Inflammatory macrophage treated with lipopolysaccharide for 4 hours (primary cell): ENCODE measurements at regions not wholly inside any gene's neighbourhood (a gene's known extent, or its start where the extent isn't known, plus 50 kb on each side); places are given as distances from the start of the nearest gene placed in this dataset.
A peak's percentile ranks its signal among the peaks of the same experiment; 100 is the strongest.

Source experiments
- DNase-seq: peaks from one replicate; pipeline ENCODE4 v3.0.0-alpha.2; 2020

DNA sequence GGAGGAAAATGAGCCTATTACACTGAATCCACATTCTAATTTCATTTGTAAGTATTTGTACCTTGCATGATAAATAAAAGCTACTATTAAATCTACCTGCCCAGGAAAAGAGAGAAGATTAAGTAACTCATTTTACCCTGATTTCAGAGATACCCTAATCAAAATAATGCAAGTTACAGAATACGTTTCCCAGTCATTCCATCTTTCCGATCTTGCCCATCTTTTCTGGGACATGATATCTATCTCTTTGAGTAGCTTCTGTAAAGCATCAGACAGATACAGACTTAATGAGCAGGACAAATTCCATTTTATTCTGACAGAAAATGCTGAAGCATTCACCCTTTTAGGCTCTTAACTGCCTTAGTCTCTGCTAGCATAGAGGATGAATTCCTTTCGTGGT, 56.6 kb downstream of the SPRY2 start:
- DNase-seq, result no peak

- DNase-seq, result no peak
Observed at GRCh38 chr13:80278706-80279105, 62.2 kb downstream of the SPRY2 start.

DNA sequence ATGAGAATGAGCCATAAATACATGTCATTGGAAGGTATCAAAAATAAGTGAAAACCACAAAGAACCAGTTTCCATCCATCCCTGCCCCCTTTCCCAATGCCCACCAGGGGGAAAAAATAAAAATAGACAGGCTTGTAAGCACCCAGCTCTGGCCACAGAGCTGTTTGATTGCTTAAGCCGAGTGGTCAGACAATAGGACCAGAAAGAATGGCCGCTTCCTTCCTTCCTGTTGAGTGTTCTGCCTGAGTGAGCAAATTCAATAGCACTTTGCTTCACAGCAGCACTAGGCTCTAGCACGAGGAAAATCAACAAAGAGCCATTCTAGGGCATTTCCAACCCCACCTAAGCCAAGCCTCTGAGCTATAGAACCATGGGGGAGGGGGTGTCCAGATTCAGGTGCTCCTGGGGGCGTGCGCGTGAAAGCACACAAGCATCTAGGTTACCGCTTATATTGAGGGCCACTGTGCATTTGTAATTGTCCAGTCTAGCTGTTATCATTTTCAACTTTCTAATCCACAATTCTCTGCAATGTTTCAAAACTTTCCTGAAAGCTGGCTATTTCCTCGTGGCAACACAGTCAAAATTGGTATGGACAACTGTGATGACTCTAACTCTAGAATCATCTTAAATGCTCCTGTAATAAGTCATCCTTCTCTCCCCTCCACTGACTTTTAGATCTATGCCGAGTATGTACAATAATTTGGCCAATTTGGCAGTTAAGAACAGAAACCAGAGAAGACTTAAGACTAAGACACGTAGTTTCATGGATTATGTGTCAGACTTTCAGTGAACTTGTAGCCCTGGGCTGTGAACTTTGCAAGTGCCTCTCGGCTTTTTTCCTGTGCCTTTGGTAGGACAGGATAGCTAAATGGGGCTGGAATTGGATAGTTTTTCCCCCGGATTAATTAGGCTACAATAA, 64.3 kb downstream of the SPRY2 start:
- peak; percentile 27 for DNase-seq

GRCh38 chr13:80274643-80275042, 66.3 kb downstream of the SPRY2 start:
- no peak for DNase-seq

DNA sequence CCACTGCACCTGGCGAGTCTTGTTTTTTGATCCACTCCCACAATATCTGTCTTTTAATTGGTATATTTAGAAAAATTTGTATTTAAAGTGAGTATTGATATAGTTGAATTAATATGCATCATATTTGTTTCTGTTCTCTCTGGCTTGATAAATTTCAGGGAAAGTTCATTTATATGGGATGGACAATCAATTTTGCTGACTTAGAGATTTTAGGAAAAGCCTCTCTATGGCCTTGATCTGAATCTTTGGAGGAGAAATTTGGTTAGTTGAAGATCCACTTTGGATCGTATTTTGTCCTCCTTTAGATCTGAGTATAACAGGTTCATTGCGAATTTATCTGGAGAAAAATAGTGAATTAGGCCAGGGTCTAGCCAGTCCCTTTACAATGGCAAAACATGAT, 67.2 kb downstream of the SPRY2 start:
- no peak for DNase-seq

DNA sequence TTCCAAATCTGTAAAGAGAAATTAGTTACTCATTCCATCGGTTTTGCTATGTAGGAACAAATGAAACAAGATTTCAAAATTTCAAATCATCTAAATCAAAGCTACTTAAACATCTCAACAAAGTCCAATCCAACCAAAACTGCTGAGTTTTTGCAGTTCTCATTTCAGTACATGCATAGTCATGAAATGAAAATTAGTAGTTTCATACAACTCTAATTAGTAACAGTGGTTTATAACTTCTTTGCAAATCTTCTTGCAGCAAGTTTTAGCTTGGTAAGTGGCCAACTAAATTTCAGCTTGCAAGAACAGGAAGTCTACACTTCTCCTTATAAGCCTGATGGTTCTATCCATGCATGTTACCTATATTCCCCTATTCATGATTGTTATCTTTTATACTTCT, 75.6 kb downstream of the SPRY2 start:
- DNase-seq, result no peak

DNA sequence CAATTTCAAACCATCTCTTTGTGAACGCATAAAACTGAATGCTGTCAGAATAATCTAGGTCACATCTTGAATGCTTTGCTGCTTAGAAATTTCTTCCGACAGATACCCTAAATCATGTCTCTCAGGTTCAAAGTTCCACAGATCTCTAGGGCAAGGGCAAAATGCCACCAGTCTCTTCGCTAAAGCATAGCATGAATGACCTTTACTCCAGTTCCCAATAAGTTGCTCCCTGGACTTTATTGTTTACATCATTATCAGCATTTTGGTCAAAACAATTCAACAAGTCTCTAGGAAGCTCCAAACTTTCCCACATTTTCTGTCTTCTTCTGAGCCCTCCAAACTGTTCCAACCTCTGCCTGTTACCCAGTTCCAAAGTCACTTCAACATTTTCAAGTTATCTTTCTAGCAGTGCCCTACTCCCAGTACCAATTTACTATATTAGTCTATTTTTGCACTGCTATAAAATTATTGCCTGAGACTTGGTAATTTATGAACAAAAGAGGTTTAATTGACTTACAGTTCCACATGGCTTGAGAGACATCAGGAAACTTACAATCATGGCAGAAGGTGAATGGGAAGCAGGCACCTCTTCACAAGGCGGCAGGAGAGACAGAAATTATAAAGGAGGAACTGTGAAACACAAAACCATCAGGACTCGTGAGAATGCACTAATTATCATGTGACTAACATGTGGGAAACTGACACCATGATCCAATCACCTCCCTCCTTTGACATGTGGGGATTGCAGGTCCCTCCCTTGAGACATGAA, 77.0 kb downstream of the SPRY2 start:
- no peak for DNase-seq

DNA sequence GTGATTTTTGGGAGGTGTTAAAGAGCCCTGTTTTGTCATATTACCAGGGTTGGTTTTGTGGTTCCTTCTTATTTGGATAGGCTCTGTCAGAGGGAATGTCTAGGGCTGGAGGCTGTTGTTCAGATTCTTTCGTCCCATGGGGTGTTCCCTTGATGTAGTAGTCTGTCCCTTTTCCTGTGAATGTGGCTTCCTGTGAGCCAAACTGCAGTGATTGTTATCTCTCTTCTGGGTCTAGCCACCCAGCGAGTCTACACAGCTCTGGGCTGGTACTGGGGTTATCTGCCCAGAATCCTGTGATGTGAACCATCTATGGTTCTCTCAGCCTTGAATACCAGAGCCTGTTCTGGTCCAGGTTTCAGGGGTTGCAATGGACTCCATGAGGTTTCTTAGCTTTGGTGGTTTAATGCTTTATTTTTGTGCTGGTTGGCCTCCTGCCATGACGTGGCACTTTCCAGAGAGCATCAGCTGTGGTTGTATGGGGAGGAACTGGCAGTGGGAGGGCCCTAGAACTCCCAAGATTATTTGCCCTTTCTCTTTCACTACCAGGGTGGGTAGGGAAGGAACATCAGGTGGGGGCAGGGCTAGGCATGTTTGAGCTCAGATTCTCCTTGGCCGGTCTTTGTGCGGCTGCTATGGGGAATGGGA, 78.8 kb downstream of the SPRY2 start:
- DNase-seq, result no peak

DNA sequence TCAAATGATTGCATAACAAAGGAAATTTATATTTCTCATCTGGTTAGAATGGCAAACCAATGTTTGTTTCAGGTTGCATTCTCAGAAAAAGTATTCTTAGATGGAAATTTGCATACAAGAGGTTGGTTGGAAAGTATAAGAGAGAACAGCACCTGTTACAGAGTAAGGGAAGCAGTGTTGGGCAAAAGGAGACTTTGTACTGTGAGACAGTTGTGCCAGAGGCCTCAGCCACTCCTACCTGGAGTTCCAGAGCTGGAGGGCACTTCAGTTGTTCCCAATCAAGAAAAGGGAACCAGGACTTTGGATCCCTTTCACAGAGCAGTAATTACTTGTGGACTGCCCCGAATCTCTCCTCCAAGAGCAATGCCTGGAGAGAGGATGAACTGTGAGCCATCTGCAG, 81.8 kb downstream of the SPRY2 start:
- peak; percentile 17 for DNase-seq

DNA sequence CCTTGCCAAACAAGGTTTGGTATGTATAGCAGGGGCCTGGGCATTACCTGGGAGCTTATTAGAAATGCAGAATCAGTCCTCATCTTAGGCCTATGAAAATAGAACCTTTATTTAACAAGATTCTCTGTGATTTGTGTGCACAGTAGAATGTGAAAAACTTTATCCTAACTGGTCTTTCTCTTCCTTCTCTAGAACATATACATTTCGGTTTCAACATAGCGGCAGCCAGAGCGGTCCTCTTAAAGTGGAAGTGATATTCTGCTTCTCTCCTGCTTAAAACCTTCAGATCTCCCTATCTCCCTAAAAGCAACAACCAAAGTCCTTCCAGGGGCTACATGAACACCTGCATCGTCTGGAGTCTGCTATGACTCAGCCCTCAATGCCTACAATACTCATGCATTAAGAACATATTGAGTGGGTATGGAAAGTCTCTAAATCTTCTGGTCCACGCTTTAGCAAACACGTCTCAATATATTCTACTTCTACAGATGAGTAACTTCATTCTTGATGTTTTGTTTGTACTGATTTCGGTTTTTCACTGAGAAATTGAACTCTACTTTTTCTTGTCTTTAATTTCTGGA, 84.5 kb downstream of the SPRY2 start:
- no peak for DNase-seq

GRCh38 chr13:80255946-80256345, 85.0 kb downstream of the SPRY2 start:
- DNase-seq, result no peak

- no peak for DNase-seq
Observed at GRCh38 chr13:80251403-80251802, 89.5 kb downstream of the SPRY2 start.

- no peak for DNase-seq
Observed at GRCh38 chr13:80250213-80250810, 90.6 kb downstream of the SPRY2 start.

- DNase-seq, result no peak
Observed at GRCh38 chr13:80249516-80250212, 91.3 kb downstream of the SPRY2 start.

DNA sequence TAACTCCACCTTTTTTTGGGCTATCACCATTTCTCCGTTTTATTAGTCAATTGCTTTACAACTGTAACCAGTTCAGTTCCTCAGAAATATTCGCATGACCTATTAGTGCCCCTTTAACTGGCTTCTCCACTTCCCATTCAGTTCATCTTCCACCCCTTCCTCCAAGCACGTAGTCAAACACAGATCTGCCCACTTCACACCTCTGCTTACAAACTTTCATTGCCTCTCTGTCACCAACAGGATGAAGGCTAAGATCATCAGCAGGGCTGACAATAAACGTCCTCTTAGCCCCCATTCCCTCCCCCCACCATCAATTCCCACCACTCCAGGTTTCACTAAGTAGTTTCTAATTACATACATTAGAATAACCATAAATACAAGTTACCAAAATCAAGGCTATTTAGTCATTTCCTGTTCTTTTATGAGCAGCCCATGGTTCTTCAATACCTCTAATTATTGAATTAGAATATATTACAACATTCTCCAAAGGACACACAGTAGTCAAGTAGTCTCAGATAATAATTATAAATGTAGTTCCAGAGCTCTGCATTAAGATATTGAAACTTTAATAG, 95.7 kb downstream of the SPRY2 start:
- DNase-seq, result no peak

- DNase-seq, result peak; percentile 7
Observed at GRCh38 chr13:80244574-80244973, 96.4 kb downstream of the SPRY2 start.

DNA sequence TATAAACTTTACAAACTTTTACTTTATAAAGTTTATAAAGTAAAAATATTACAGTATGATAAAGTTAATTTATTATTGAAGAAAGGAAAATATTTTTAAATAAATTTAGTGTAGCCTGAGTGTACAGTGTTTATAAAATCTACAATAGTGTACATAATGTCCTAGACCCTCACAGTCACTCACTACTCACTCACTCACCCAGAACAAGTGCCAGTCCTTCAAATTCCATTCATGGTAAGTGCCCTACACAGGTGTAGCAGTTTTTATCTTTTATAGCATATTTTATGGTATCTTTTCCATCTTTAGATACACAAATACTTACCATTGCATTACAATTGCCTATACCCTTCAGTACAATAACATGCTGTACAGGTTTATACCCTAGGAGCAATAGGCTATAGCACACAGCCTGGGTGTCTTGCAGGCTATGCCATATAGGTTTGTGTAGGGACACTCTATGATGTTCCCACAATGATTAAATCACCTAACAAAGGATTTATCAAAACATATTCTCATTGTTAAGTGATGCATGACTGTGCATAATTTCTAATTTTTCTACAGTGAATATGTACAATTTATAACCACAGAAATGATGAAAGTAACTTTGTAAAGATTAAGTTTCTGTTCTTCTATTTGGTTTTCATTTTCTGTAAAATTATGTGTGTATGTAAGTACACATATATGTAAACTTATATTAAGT, 98.0 kb downstream of the SPRY2 start:
- peak; percentile 28 for DNase-seq

- no peak for DNase-seq
Observed at GRCh38 chr13:80239571-80240255, 101.2 kb downstream of the SPRY2 start.

DNA sequence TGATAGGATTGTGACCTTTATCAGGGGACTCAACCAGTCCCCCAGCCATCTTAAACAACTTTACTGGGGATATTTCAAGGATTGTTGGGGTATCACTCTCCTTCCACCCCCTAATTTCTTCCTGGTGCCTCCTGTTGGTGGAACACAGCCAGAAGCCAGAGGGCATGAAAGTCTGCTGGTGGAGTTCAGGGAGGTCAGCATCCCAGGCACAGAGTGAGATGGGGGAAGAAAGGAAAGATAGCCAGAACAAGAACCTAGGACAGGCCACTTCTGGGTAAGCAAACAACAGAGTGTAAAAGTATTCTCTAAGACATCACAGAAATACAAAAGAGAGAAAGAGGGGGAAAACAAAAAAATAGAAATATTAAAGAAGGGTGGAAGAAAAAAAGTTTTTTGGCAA, 101.8 kb downstream of the SPRY2 start:
- DNase-seq, result no peak

- DNase-seq, result no peak
Observed at GRCh38 chr13:80237646-80238045, 103.3 kb downstream of the SPRY2 start.

DNA sequence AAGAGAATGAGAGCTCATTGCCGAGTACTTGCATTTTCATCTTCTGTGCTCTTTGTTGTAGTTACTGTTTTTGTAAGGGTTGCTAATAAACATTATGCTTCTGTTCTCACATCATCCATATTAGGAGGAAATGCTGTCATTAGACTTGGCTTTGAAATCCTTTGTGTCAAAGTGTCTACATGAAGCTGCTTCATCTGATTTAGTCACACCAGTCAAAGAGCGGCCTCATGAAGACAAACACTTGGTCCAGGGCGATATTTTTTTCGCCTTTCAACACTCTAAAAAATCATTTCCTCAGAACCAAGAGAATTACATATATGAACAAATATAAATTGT, 105.0 kb downstream of the SPRY2 start:
- DNase-seq, result peak; percentile 63
